GM12864 (cell line): ENCODE measurements at regions not wholly inside any gene's neighbourhood (a gene's known extent, or its start where the extent isn't known, plus 50 kb on each side); places are given as distances from the start of the nearest gene placed in this dataset.

Source experiments
- DNase-seq: peaks from one replicate; pipeline ENCODE4 v3.0.0-alpha.2; 2011; ENCODE audit warnings: low read depth
- H3K4me3 ChIP-seq: 2 replicates; pipeline ENCODE4 v1.5.1; 2011; ENCODE audit warnings: mild to moderate bottlenecking, low read depth, low read length, control low read depth
- TF ChIP-seq, protein P1 (sequence below): IDR thresholded peaks from 2 replicates; pipeline ENCODE4 v1.5.1; 2011; ENCODE audit warnings: low read depth, mild to moderate bottlenecking, moderate library complexity, low read length, control low read depth, inconsistent platforms; ENCODE audit errors: missing control alignments

DNA sequence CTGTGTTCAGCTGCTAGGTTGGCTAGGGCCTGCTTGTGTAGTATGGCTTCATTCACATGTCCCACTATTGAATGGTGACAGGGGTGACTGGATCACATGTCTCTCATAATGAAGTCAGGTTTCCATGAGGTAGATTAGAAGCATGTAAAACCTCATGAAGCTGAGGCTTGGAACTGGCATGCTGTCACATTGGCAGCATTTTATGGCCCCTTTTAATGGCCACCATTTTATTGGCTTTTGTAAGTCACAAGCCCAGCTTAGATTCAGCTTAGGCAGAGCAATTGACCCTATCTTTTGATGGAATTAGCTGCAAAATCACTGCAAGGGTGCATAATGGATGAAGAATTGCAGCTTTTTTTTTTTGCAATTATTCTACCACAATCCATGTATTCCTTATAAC lies 583.5 kb downstream of the MED13L start:
- no peak for DNase-seq
- TF ChIP-seq, protein P1, sequence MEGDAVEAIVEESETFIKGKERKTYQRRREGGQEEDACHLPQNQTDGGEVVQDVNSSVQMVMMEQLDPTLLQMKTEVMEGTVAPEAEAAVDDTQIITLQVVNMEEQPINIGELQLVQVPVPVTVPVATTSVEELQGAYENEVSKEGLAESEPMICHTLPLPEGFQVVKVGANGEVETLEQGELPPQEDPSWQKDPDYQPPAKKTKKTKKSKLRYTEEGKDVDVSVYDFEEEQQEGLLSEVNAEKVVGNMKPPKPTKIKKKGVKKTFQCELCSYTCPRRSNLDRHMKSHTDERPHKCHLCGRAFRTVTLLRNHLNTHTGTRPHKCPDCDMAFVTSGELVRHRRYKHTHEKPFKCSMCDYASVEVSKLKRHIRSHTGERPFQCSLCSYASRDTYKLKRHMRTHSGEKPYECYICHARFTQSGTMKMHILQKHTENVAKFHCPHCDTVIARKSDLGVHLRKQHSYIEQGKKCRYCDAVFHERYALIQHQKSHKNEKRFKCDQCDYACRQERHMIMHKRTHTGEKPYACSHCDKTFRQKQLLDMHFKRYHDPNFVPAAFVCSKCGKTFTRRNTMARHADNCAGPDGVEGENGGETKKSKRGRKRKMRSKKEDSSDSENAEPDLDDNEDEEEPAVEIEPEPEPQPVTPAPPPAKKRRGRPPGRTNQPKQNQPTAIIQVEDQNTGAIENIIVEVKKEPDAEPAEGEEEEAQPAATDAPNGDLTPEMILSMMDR = no peak
- H3K4me3 ChIP-seq = no peak overlapping the region

DNA sequence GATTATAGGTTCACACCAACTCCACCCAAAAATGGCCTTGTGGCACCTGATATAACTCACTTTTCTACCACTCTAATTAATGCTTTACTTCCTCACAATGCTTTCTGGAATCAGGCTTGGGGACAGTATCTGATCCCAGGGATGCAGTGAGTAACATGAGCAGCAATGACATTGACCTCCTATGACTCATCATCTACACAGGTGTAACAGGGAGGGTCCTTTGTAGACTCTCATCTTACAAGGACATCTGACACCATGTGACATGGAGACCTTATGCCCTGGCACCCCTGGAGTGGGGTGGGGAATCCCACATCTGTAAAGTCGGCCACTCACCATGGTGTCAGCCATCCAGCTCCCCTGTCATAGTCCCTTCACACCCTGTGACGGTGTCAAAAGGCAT lies 586.4 kb downstream of the MED13L start:
- TF ChIP-seq, protein P1 = no peak
- DNase-seq = peak; percentile 1
- no peak overlapping the region for H3K4me3 ChIP-seq

DNA sequence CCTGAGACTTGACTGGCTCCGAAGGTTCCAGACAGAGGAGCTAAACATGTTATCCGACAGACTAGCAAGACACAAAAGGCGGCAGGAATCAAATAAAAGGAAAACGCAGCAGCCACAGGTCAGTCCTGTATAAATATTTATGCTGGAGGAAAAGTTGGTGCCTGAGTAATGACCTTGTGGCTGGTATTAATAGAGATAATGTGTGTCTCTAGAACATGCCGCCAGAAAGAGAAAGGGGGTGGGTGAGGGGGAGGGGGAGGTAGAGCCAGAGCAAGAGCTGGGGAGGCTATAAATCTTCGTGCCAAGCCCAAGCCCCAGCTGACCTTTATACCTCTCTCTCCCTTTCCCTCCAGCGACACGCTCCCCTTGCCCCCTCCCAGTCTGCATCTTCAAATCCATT lies 590.4 kb downstream of the MED13L start:
- TF ChIP-seq, protein P1 = no peak
- no peak for DNase-seq

DNA sequence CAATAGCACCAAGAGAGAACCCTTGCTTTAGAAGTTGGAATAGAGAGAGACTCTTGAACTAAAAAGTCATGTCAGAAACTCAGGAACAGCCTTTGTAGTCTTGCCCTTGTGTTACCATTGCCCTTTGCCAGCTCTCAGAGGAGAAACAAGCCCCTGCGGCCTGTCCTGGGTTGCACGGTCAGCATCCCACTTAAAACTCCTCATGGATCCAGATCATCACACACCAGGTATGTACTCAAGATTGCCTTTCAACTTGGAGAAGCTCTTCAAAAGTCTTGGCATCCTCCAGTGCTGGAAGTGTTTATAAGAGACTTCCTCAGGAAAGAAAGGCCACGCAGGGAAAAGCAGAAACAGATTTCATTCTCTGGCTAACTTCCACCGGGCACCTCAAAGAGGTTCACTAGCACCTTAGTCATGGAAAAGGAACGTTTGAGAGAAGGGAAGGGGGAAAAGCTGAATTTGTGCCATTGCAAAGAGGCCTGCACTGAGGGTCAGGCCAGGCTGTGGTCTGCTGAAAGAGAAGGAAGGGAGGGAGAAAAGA lies 594.2 kb downstream of the MED13L start:
- TF ChIP-seq, protein P1 = no peak
- no peak for DNase-seq

More for the DNA sequence above, 590.4 kb downstream of the MED13L start:
- no peak overlapping the region for H3K4me3 ChIP-seq

DNA sequence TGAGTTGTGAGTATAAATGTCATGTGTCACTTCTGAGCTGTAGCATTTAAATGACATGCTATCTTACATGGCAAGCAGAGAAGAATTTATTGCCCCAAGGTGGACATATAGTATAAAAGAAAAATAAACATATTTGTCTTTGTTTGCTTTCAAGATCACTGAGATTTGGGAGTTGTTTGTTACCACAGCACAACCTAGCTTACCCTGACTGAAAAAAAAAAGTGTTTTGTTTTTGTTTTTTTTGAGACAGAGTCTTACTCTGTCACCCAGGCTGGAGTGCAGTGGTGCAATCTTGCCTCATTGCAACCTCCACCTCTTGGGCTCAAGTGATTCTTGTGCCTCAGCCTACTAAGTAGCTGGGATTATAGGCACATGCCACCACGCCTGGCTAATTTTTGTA lies 596.5 kb downstream of the MED13L start:
- H3K4me3 ChIP-seq = no peak overlapping the region
- TF ChIP-seq, protein P1 = no peak

More for the DNA sequence above, 594.2 kb downstream of the MED13L start:
- H3K4me3 ChIP-seq = no peak overlapping the region

DNA sequence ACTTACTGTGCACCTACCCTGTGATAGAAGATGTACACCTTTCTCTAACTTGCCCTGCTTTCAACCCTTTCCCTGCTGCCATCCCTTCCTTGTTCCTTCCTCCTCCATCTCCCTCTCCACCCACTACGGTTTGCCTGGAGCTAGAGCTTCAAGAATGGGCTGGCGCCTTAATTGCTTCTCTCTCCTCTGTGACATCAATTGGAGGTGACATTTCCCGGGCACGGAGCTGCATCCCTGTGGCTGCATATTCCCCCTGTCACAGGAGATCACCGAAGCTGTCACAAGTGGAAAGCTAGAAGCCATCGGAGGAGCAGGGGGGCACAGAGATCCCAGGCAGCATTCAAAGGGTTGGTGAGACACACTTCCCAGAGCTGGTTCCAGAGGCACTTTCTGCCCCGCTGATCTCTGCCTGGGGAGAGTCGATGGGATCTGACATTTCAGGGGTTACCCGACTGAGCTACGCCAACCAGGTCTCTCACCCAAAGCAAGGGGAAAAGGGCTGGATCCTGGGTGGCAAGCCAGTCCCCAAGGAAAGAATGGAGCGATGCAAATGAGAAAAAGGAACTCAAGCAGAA lies 604.9 kb downstream of the MED13L start:
- TF ChIP-seq, protein P1 = no peak
- H3K4me3 ChIP-seq = no peak overlapping the region
- DNase-seq = no peak

More for the DNA sequence above, 596.5 kb downstream of the MED13L start:
- no peak for DNase-seq

DNA sequence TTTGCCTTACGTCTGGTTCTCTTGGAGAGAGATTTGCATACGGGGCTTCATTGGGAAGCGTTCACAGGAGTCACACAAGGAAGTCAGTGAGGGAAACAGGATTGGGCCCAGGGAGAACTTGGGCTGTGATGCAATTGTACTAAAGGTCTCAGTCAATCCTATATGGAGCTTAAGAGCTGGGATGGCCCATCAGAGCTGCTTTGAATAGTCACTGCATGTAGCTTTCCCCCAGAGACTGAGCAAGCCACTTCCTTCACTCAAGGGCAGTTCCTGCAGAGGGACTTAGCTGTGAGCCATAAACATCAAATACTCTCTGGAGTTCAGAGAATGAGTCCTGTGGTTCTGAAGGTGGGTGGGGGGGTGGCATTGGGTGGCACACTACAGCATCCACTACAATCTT lies 605.4 kb downstream of the MED13L start:
- TF ChIP-seq, protein P1 = no peak

More for the DNA sequence above, 605.4 kb downstream of the MED13L start:
- H3K4me3 ChIP-seq = no peak overlapping the region
- DNase-seq = no peak
